GM18499 (cell line): ENCODE measurements at regions not wholly inside any gene's neighbourhood (a gene's known extent, or its start where the extent isn't known, plus 50 kb on each side); places are given as distances from the start of the nearest gene placed in this dataset.
"Not testable (repeated sequence)": the region's sequence is repeated elsewhere in the genome, so short reads cannot be mapped to it uniquely, and the experiment has no call there.

ENCODE experiments used
- ATAC-seq: cut with Tn5 transposase; IDR thresholded peaks from one replicate; pipeline ENCODE4 v1.9.1; 2021; ENCODE audit warnings: moderate number of reproducible peaks; ENCODE audit not compliant: insufficient read depth, unreplicated experiment

DNA sequence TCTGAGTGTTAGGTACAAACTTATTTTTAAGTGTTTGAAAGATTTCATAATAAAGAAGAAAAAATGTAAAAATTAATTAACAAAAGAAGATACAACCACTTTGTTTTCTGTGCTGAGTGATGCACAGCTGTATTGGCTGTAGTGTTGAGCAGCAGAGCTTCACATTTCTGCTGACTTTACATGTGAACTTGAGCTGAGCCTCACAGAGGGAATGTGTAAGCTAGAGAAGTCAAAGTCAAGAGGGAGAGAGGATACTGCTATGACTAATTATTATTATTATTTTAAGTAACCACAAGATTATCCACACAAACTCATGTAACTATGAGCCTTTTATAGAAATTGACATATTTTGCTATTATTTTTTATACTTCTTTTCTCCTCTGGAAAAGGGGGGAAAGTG lies 159.1 kb upstream of the ZSWIM2 start:
- ATAC-seq, result no peak

DNA sequence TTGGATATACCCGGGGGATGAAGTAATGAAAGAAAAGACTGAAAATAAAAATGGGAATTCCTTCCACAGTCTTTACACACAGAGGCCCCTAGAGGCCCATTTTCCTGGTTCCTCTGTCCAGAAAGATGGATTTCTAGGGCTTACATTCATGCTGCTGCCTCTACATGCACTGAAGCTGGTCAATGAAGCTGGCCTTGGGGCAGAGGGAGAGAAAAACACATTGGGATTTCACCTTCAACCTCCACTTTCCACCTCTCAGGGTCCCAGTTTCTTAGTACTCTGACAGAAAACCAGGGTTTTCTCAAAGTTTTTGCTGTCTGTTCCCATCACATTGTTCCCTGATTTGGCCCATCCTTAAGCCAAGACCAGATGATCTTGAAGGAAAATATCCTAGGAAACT lies 154.6 kb upstream of the ZSWIM2 start:
- ATAC-seq, result no peak

DNA sequence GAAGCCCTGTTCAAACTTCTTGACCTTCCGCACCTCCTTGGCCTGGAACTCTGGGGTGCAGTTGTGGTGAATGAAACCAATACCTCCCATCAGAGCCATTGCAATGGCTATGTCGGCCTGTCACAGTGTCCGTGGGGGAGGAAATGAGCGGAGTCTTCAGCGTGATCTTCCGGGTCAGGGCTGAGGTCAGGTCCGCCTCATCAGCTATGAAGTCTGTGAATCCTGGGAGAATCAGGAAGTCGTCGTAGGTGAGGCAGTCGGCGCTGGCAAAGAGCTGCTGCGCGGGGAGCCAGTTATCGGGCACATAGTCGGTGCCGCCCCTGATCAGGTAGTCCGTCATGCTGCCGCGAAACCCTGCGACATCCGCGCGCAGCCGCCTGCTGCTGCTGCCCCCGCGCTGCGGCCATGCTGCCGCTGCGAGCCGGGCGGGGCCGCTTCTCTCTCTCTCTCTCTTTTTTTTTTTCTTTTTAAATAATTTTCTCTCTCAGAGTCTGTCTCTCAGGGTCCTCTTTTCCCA lies 154.1 kb upstream of the ZSWIM2 start:
- no peak for ATAC-seq

DNA sequence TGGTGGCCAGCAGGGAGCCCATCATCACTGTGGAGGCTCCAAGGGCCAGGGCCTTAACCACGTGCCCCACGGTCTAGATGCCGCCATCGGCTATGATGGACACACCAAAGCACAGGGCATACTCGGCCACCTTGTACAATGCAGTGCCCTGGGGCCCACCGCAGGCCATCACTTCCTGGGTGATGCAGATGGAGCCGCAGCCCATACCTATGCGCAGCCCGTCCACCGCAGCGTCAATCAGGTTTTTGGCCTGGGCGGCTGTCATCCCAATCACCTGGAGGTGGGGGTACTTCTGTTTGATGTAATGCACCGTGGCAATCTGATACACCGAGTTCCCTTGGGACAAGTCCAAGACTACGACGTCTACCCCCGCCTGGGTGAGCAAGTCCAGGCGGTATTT lies 153.3 kb upstream of the ZSWIM2 start:
- ATAC-seq, result no peak

DNA sequence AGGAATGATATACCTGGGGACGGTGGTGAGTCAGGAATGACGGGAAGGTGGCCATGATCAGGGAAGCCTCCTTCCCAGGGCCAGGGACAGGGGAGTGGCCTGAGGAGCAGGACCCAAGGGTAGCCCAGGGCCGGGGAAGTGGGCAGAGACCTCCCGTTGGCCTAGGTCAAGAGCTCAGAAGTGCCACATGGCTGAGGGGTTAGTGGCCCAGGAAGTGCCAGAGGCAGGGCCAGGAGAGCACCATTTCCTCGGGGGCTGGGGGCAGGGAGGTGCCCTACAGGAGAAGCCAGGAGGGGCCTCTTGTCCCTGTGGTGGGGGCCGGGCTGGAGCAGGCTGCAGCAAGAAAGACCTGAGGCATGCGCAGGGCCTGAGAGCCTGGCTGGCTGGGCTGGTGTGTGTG lies 152.3 kb upstream of the ZSWIM2 start:
- ATAC-seq, result no peak

DNA sequence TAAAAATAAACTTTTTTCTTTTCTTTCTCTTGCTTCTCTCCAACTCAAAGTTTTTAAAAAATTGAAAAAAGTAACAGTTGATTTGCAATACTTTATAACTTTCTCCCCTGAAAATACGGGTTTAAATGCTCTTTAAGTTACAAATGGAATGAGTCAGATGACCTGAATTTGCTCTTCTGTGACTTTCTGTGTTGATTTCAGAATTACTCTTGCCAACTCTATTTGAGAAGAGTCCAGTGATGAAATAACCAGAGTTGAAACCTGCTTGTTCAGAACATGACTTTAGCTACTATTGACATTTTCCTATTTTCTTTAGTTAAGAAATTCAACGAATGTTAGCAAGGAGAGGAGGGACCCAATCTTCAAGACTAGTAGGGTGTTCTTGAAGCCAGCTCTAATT lies 146.1 kb upstream of the ZSWIM2 start:
- no peak for ATAC-seq

DNA sequence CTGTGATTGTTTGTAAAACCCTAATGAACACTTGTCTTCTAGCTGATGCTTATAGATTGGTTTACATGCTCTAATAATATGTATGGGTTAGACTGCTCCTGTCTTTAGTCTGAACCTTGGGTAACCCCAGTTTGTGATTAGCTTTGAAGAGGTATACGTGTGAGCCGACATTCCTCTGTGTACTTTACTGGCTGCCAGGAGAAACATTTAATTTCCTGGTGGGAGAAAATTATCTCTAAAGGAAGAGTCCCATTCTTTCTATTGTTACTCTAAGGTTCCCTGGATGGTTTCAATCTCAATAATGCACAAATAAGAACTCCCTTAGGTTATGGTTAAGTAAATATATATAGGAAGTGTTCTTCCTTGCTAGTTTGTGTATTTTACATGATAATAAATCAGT lies 143.6 kb upstream of the ZSWIM2 start:
- ATAC-seq, result no peak

DNA sequence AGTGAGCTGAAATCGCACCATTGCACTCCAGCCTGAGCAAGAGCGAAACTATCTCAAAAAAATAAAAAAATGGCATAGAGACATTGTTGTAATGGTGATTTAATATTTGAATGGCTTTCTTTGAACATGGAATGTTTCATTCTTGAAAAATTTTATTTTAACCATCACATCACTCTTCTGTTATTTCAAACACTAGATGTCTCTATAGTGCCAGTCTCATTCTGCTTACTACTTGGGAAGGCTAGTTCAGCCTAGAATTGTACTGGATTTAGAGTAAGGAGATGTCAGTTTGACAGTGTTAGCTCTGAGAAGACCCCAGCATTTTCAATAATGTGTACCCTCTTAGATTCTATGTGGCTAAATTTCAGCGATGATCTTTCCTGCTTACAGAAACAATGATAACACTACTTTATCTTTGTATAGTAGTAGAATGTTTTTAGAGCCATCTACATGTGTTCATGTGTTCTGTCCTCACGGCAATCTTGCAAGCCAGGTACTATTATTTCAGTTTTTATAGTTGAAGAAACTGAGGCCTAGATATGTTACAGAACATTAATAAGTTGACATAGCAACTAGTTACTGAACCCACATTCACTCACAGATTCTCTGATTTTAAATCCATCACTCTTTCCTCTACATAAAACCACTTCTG lies 142.9 kb upstream of the ZSWIM2 start:
- ATAC-seq, result no peak

DNA sequence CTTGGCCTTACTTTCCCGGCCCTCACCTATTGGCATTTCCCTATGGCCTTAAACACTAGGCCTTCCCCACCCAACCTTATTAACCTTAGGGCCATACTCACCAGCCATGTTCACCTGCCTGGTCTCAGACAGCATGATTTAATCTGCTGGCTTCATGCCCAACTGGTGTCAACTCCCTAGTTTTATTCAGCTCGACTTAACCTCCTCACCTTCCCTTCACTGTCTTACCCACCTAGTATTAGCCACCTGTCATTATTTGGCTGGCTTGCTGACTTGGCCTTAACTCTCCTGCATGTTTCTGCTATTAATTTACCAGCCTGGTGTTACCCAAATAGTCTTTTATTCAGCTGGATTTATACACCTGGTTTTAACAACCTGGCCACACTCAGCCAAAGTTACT lies 136.0 kb upstream of the ZSWIM2 start:
- no peak for ATAC-seq

DNA sequence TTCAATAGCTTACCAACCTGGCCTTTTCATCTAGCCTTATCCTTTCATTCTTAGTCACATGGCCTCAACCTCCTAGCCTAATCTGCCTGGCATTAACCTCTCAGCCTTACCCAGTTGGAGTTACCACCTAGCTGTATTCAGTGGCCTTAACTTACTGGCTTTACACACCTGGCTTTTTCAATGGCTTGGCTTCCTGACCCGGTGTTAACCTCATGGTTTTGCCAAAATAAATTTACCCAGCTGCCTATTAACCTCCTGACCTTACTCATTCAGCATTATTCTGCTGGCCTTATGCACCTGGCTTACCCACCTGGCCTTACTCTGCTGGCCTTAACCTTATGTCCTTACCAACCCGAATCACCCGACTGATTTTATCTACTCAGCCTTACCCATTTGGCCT lies 135.5 kb upstream of the ZSWIM2 start:
- ATAC-seq, result no peak

DNA sequence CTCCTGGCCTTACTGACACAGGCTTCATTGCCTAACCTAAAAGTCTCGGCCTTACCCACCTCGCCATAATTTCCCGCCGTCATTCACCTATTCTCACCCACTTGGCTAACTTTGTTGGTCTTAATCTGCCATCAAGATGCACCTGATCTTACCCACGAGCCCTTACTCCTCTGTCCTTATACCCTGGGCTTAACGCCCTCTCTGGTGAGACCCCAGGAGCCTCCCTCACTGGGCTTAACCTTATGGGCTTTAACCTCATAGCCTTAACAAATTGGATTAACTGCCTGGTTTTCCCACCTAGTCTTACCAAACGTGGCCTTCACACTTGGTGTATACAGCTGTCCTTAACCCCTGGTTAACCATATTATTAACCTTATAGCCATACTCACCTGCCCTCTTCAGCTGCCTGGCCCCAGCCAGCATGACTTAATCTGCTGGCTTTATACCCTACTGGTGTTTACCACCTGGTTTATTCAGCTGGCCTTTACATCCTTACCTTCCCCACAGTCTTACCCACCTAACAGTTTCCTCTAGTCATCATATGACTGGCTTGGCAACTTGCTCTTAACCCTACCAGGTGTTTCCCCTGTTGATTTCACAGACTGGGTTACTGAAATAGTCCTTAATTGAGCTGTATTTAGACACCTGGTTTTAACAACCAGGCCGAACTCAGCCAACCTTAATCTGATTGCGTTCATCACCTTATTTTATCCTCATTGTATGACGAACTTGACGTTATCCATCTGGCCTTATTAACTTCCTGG lies 132.0 kb upstream of the ZSWIM2 start:
- no peak for ATAC-seq

DNA sequence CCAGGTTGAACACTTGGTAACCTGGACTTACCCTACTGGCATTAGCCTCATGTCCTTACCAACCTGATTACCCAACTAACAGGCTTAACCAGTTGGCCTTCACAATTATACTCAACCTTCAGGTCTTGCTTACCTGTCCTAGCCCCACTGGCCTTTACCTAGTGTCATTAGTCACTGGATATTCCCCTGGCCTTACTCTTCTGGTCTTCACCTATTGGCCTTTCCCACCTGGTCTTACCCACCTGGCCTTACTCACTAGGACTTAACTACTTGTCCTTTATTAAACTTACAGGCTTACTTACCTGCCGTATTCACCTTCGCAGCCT lies 131.1 kb upstream of the ZSWIM2 start:
- no peak for ATAC-seq

DNA sequence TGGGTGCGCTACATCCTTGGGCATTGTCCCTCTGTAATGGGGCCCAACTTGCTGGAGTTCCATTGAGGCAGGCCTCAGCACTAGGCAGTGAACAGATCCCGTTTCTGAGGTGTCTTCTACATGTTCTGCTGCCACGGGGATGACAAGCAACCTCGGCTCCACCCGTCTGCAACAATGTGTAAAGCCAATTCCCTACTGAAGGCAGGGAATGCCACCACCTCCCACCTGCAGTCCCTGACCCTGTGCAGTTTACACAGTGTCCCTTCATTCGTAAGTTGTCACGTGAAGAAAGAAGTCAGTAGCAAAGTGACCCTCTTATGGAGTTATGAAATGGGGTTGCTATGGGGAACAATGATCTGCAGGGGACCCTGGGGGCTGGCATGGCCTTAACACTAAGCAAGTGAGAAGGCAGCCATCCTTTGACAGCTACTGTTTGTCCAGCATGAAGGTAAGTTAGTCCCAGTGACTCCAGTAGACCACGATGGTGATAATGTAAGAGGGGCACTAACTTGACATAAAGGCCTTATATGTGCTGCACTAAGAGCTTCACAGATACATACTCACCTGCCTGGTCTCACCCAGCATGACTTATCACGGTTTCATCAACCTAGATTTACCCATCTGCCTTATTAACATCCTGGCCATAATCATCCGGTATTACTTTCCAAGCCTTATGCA lies 130.6 kb upstream of the ZSWIM2 start:
- no peak for ATAC-seq

DNA sequence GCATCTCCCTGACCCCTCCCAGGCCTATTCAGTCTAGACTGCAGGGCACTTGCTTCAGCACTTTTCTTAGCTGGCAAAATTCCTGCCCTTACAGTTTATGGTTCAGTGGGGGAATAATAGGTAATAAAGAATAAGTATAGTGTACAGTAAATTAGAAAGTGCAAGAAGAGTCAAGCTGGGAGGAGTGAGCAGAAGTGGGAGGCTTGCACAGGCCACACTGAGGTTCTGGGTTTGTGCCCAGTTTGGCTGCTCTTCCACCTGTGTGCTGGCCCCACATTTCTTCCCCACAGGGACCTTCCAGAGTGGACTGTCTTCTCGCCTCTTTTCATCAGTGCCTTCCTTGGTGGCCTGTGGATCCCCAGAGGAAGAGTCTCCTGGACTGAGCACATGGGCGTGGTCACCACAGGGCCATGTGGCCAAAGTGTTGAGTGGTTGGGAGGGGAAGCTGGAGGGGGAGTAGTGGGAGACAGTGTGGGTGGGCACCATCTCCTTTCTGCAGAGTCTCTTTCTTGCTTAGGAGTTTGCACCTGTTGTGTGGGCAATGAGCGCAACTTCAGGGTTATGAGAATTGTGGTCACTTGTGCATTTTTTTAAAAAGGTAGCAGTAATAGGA lies 128.6 kb upstream of the ZSWIM2 start:
- ATAC-seq, result no peak

DNA sequence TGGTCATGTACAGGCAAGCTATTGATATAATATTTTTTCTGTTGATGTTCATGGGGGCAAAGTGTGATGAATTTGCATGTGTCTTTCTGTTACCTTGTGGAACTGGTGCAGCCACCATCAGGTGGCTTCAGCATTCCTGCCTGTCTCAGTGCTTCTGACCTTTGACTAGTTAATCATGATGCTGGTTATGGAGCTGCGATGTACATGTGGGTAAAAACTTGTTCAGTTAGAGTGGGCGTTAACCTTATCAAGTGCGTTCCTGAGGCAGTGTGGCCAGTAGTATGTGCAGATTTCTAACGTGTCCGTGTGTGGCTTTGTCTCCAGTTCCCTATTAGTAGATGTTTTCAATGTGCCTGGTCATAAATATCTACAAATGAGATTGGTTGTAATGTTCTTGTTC lies 127.4 kb upstream of the ZSWIM2 start:
- ATAC-seq, result no peak

DNA sequence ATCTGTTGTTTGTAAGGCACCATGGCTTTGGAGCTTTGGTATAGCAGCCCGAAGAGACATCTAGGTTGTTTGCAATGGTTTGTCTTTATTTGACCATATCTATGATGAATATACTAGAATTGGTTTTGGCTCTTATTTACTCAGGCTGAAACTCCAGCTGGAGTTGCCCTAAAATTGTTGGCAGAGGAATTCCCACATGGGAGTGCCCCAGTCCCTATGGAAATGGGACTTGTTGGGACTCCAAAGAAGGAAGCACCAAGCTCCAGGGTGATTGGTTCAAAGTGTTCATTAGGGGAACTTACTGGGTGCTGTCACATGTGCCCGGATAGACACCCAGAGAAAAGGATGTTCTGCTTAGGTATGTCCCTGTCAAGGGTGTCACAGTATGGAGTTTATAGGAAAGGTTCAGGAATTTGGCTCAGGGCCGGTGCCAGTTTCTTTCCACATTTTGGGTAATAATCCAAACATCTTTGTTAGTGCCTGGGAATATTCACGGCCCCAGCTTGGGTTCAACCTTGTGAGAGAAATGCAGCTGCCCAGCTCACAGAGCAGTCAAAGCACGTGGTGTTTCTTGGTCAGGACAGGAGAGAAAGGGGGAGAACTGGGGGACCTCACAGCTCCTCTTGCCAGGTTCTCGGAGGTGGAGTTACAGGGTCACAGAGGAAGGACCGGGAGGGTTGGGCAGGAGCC lies 123.5 kb upstream of the ZSWIM2 start:
- no peak for ATAC-seq

DNA sequence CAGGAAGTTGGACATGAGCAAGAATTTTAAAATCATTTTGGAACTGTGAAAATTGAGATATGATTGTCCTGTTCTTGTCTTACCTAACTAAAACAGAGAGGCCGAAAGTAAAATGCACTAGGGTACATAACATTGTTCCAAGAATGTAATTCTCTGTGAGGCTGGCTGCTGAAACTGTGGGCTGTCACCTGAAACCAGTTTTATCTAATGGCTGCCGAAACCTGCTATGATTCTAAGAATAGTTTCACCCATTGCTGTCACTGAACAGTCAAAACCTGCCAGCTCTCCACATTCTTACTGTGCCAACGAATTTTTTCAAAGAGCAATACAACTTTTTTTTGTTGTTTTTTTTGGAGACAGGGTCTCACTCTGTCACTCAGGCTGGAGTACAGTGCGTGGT lies 119.3 kb upstream of the ZSWIM2 start:
- ATAC-seq, result peak; percentile 76

DNA sequence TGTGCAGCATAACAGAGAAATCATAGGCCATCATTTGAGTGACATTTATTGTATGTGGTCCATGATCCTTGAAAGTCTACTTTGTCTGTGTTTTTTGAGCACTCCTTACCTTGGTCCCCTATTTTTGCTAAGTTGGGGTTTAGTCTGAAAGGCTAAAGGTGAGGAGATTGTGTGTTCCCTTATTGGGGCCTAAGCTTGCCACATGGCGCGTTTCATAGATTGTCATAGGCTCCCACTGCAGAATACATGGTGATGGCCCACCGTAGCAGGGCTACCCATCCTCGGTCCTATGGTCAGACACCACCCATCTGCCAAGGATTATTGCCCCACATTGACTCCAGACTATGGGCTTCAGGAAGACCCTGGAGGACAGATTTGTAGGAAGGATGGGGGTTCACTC lies 117.0 kb upstream of the ZSWIM2 start:
- no peak for ATAC-seq

DNA sequence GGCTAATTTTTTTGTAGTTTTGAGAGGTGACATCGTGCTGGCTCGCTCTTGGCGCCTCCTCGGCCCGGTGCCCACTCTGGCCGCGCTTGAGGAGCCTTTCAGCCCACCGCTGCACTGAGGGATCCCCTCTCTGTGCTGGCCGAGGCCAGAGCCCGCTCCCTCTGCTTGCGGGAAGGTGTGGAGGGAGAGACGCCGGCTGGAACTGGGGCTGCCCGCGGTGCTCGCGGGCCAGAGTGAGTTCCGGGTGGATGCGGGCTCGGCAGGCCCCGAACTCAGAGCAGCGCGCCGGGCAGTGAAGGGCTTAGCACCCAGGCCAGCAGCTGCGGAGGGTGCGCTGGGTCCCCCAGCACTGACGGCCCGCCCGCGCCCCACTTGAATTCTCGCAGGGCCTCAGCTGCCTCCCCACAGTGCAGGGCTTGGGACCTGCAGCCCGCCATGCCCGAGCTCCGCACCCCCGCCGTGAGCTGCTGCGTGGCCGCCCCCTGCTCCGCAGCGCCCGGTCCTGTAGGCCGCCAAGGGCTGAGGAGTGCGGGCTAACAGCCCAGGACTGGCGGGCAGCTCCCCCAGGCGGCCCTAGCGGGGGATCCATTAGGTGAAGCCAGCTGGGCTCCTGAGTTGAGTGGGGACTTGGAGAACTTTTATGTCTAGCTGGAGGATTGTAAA lies 113.2 kb upstream of the ZSWIM2 start:
- ATAC-seq, result no peak

DNA sequence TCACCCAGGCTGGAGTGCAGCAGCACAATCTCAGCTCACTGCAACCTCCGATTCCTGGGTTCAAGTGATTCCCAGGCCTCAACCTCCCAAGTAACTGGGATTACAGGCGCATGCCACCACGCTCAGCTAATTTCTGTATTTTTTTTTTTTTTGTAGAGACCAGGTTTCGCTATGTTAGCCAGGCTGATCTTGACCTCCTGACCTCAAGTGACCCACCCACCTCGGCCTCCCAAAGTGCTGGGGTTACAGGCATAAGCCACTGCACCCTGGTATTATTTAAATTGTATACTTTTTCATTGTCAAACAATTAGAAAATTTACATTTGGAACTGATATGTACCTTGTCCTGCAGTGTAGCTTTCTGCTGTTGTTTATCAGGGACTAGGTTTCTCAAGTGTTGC lies 111.3 kb upstream of the ZSWIM2 start:
- not testable (repeated sequence) for ATAC-seq
